Esophagus muscularis mucosa (tissue), 4 donors: ENCODE measurements at regions not wholly inside any gene's neighbourhood (a gene's known extent, or its start where the extent isn't known, plus 50 kb on each side); places are given as distances from the start of the nearest gene placed in this dataset.

Experiments used
- CTCF ChIP-seq, 3 experiments: fragments of 200-600 bp in 2 of 3; fragments of 450-650 bp in 1 of 3; sonication (generic) in 2 of 3; IDR thresholded peaks; one replicate each; pipeline ENCODE4 v1.5.1; 2017 to 2019; ENCODE audit warnings: antibody characterized with exemption in 3 of 3, mild to moderate bottlenecking in 2 of 3, moderate library complexity in 1 of 3
- EP300 ChIP-seq: sonication (generic); formaldehyde crosslinking; IDR thresholded peaks from one replicate; pipeline ENCODE4 v1.6.1; 2017; ENCODE audit warnings: antibody characterized with exemption
- POLR2A ChIP-seq: fragments of 450-650 bp; IDR thresholded peaks from one replicate; pipeline ENCODE4 v1.6.1; 2017; ENCODE audit warnings: antibody characterized with exemption, moderate library complexity, mild to moderate bottlenecking, low read depth

GRCh38 chr10:53022611-53023088, 250.1 kb upstream of the MBL2 start:
- TF ChIP-seq CTCF (IDR thresholded peaks at IDR 0.05) (no peak), EP300 (no peak), POLR2A (no peak)
